ENCODE measurements at regions not wholly inside any gene's neighbourhood (a gene's known extent, or its start where the extent isn't known, plus 50 kb on each side); places are given as distances from the start of the nearest gene placed in this dataset.

- DNase-seq, result peak; percentile 41
Measured at GRCh38 chr15:99511866-99512661, 53.7 kb upstream of the MEF2A start.

GRCh38 chr15:99514306-99514705, 51.5 kb upstream of the MEF2A start:
- no peak for DNase-seq
